IMR-90 (cell line): ENCODE measurements at regions not wholly inside any gene's neighbourhood (a gene's known extent, or its start where the extent isn't known, plus 50 kb on each side); places are given as distances from the start of the nearest gene placed in this dataset.

ENCODE experiments used
- ATAC-seq: fragments of 200-7000 bp; cut with Tn5 transposase; 2 replicates; pipeline ENCODE4 v1.9.1; 2020; ENCODE audit warnings: low read depth, mild to moderate bottlenecking, moderate library complexity
- BruUV-seq: library from RNA; stranded (reverse); fragments of 400-500 nt; replicated peaks from 2 replicates; lab custom pipeline; 2021; lab: Mats Ljungman, UMichigan
- CTCF ChIA-PET: fragments of 300-600 bp; formaldehyde crosslinking; extraction: SDS; loops from one replicate; lab custom pipeline; 2021; ENCODE audit warnings: antibody characterized with exemption; lab: Yijun Ruan, JAX
- POLR2A ChIA-PET: fragments of 300-600 bp; sonication (Branson Sonifier 250); formaldehyde crosslinking; loops from one replicate; lab custom pipeline; 2022; ENCODE audit warnings: antibody characterized with exemption; ENCODE audit not compliant: unreplicated experiment; lab: Charles Lee
- DNase-seq: peaks from one replicate; pipeline ENCODE4 v3.0.0; 2013
- H2AFZ ChIP-seq: replicated peaks from 2 replicates; pipeline ENCODE3; 2013; ENCODE audit warnings: low read length, mild to moderate bottlenecking; ENCODE audit not compliant: poor library complexity
- H2AK5ac ChIP-seq: 2 replicates; pipeline ENCODE4 v1.6.1; 2013; ENCODE audit warnings: low read depth, low read length, inconsistent platforms
- H2AK9ac ChIP-seq: replicated peaks from 2 replicates; pipeline ENCODE3; 2013; ENCODE audit warnings: mild to moderate bottlenecking, low read depth, low read length, moderate library complexity; ENCODE audit not compliant: poor library complexity
- H2BK120ac ChIP-seq: 2 replicates; pipeline ENCODE4 v1.6.1; 2013; ENCODE audit warnings: low read depth, low read length, inconsistent platforms
- H2BK15ac ChIP-seq: 3 replicates; pipeline ENCODE4 v1.6.1; 2013; ENCODE audit warnings: low read depth, low read length, inconsistent platforms
- H2BK20ac ChIP-seq: 2 replicates; pipeline ENCODE4 v1.6.1; 2013; ENCODE audit warnings: low read depth, mild to moderate bottlenecking, inconsistent platforms, low read length, moderate library complexity
- H2BK5ac ChIP-seq: 2 replicates; pipeline ENCODE4 v1.6.1; 2013; ENCODE audit warnings: mild to moderate bottlenecking, low read depth, low read length, inconsistent platforms; ENCODE audit not compliant: poor library complexity, severe bottlenecking
- H3K14ac ChIP-seq: replicated peaks from 2 replicates; pipeline ENCODE4 v1.6.1; 2013; ENCODE audit warnings: low read depth, low read length, inconsistent platforms
- H3K18ac ChIP-seq: 2 replicates; pipeline ENCODE4 v1.6.1; 2013; ENCODE audit warnings: low read depth, low read length, control low read depth
- H3K23ac ChIP-seq: 2 replicates; pipeline ENCODE4 v1.6.1; 2013; ENCODE audit warnings: low read depth, low read length, inconsistent platforms
- H3K27ac ChIP-seq: 2 replicates; pipeline ENCODE4 v1.5.1; 2013; ENCODE audit warnings: mild to moderate bottlenecking, control low read depth, low read length; ENCODE audit not compliant: insufficient read depth
- H3K27me3 ChIP-seq: 2 replicates; pipeline ENCODE4 v1.6.1; 2013; ENCODE audit warnings: low read length; ENCODE audit not compliant: control insufficient read depth, insufficient read depth
- H3K36me3 ChIP-seq: 2 replicates; pipeline ENCODE4 v1.6.1; 2013; ENCODE audit warnings: low read length, mixed read lengths; ENCODE audit not compliant: control insufficient read depth, insufficient read depth
- H3K4ac ChIP-seq: 2 replicates; pipeline ENCODE4 v1.6.1; 2013; ENCODE audit warnings: low read depth, low read length, inconsistent platforms
- H3K4me1 ChIP-seq: 2 replicates; pipeline ENCODE4 v1.6.1; 2013; ENCODE audit warnings: low read length, mixed read lengths; ENCODE audit not compliant: control insufficient read depth, insufficient read depth
- H3K4me2 ChIP-seq: 2 replicates; pipeline ENCODE4 v1.6.1; 2013; ENCODE audit warnings: low read depth, mild to moderate bottlenecking, control low read depth, low read length, moderate library complexity
- H3K4me3 ChIP-seq: 2 replicates; pipeline ENCODE4 v1.5.1; 2013; ENCODE audit warnings: low read depth, mild to moderate bottlenecking, control low read depth, low read length, moderate library complexity; ENCODE audit not compliant: insufficient read depth
- H3K56ac ChIP-seq: 2 replicates; pipeline ENCODE4 v1.6.1; 2013; ENCODE audit warnings: low read length, inconsistent platforms; ENCODE audit not compliant: insufficient read depth; ENCODE audit errors: extremely low read depth
- H3K79me1 ChIP-seq, 2 experiments: 2 replicates each; pipeline ENCODE4 v1.6.1; 2013; ENCODE audit warnings: low read length in 2 of 2, inconsistent platforms in 1 of 2, low read depth in 1 of 2
- H3K9ac ChIP-seq: 2 replicates; pipeline ENCODE4 v1.6.1; 2013; ENCODE audit warnings: low read depth, low read length, control low read depth
- H3K9me1 ChIP-seq: 2 replicates; pipeline ENCODE4 v1.6.1; 2013; ENCODE audit warnings: low read length, inconsistent platforms; ENCODE audit not compliant: insufficient read depth
- H3K9me3 ChIP-seq: 2 replicates; pipeline ENCODE4 v1.6.1; 2013; ENCODE audit warnings: low read length; ENCODE audit not compliant: control insufficient read depth, insufficient read depth
- H4K20me1 ChIP-seq: 2 replicates; pipeline ENCODE4 v1.6.1; 2013; ENCODE audit warnings: low read length, inconsistent platforms; ENCODE audit not compliant: insufficient read depth
- H4K5ac ChIP-seq: 2 replicates; pipeline ENCODE4 v1.6.1; 2013; ENCODE audit warnings: mild to moderate bottlenecking, low read depth, low read length, control low read depth
- H4K8ac ChIP-seq, 2 experiments: 2 replicates each; pipeline ENCODE4 v1.6.1; 2013; ENCODE audit warnings: low read depth in 2 of 2, low read length in 2 of 2, control low read depth in 1 of 2, inconsistent platforms in 1 of 2
- H4K91ac ChIP-seq: 2 replicates; pipeline ENCODE4 v1.6.1; 2013; ENCODE audit warnings: low read depth, low read length, inconsistent platforms; ENCODE audit not compliant: insufficient read depth
- BHLHE40 ChIP-seq: fragments of 150-350 bp; IDR thresholded peaks from 2 replicates; pipeline ENCODE4 v1.6.1; 2016; ENCODE audit warnings: mild to moderate bottlenecking, low read depth, low read length
- CEBPB ChIP-seq: IDR thresholded peaks from 2 replicates; pipeline ENCODE4 v1.6.1; 2012; ENCODE audit warnings: low read depth, low read length, improper control_type of control experiment
- CHD1 ChIP-seq: IDR thresholded peaks from 2 replicates; pipeline ENCODE4 v1.6.1; 2012; ENCODE audit warnings: low read depth, low read length, improper control_type of control experiment
- CTCF ChIP-seq: conservative IDR thresholded peaks from 2 replicates; pipeline ENCODE4 v1.5.1; 2012; ENCODE audit warnings: mild to moderate bottlenecking, low read depth, low read length, improper control_type of control experiment
- FOS ChIP-seq: fragments of 150-350 bp; IDR thresholded peaks from 2 replicates; pipeline ENCODE4 v1.6.1; 2016; ENCODE audit warnings: low read depth, low read length
- MAFK ChIP-seq: IDR thresholded peaks from 2 replicates; pipeline ENCODE4 v1.6.1; 2012; ENCODE audit warnings: low read depth, low read length, improper control_type of control experiment
- MAZ ChIP-seq: IDR thresholded peaks from 2 replicates; pipeline ENCODE4 v1.6.1; 2012; ENCODE audit warnings: low read depth, mild to moderate bottlenecking, low read length, improper control_type of control experiment, moderate library complexity, borderline replicate concordance
- MXI1 ChIP-seq: IDR thresholded peaks from 2 replicates; pipeline ENCODE4 v1.6.1; 2012; ENCODE audit warnings: low read depth, mild to moderate bottlenecking, low read length, moderate library complexity, borderline replicate concordance
- NFE2L2 ChIP-seq: fragments of 150-350 bp; IDR thresholded peaks from 2 replicates; pipeline ENCODE4 v1.6.1; 2016; ENCODE audit warnings: low read depth, mild to moderate bottlenecking, low read length
- POLR2A ChIP-seq: IDR thresholded peaks from 2 replicates; pipeline ENCODE4 v1.6.1; 2012; ENCODE audit warnings: mild to moderate bottlenecking, low read depth, low read length
- RAD21 ChIP-seq: IDR thresholded peaks from 2 replicates; pipeline ENCODE4 v1.6.1; 2012; ENCODE audit warnings: low read length, improper control_type of control experiment
- RCOR1 ChIP-seq: IDR thresholded peaks from 2 replicates; pipeline ENCODE4 v1.6.1; 2012; ENCODE audit warnings: mild to moderate bottlenecking, low read length, improper control_type of control experiment; ENCODE audit not compliant: insufficient replicate concordance
- RFX5 ChIP-seq: IDR thresholded peaks from 2 replicates; pipeline ENCODE4 v1.8.0; 2012; ENCODE audit warnings: low read depth, mild to moderate bottlenecking, low read length, moderate library complexity
- SMC3 ChIP-seq: fragments of 150-350 bp; IDR thresholded peaks from 2 replicates; pipeline ENCODE4 v1.6.1; 2016; ENCODE audit warnings: low read depth, mild to moderate bottlenecking, antibody characterized with exemption, low read length, moderate library complexity
- USF2 ChIP-seq: fragments of 150-350 bp; IDR thresholded peaks from 2 replicates; pipeline ENCODE4 v1.6.1; 2017; ENCODE audit warnings: mild to moderate bottlenecking, antibody characterized with exemption, low read length, low read depth
- WGBS, 2 experiments: methylation state at CpG; one replicate each; pipeline versions ENCODE4 v1.1.5 to v1.1.7; 2013; ENCODE audit warnings: missing lambda C conversion rate in 2 of 2; ENCODE audit not compliant: insufficient read length in 1 of 2; ENCODE audit errors: extremely low coverage in 2 of 2; 5-methylcytosine and 5-hydroxymethylcytosine counted together
- dilution Hi-C: fragments of 300-500 bp; cut with HindIII; formaldehyde crosslinking; loops from one replicate; pipeline ENCODE4 v1.14.3; 2018; ENCODE audit warnings: low sequenced_read_pairs; ENCODE audit not compliant: unreplicated experiment
- in situ Hi-C: fragments of 300-500 bp; cut with MboI; formaldehyde crosslinking; loops from 3 replicates; pipeline ENCODE4 v1.14.3; 2019; ENCODE audit warnings: low sequenced_read_pairs, inconsistent platforms, mixed read lengths
- intact Hi-C: fragments of 100-400 bp; cut with micrococcal nuclease; formaldehyde crosslinking; loops from 2 replicates; pipeline ENCODE4 v1.10.0; 2022
- TF ChIP-seq, protein P1 (sequence below): fragments of 150-350 bp; IDR thresholded peaks from 2 replicates; pipeline ENCODE4 v1.6.1; 2016; ENCODE audit warnings: low read depth, mild to moderate bottlenecking, low read length, moderate library complexity, borderline replicate concordance

DNA sequence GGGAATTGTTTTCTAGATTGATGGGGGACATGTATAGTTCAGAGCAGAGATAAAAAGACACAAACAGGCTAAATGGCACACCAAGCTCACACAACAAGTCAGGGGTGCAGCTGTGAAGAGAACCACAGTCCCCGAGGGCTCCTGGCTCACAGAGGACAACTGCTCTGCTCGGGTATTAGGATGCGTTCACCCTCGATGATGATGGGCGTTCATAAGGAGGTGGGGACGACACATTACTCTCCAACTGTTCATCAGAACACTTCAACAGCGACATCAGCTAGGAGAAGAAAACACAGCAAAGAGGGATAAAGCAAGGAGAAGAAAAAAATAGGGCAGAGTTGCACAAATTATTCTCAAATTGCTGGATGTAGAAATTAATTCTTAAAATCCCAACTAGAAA, 174.8 kb upstream of the RREB1 start:
- Histone ChIP-seq H2BK5ac (no peak overlapping the region), H4K91ac (no peak overlapping the region), H2AK9ac (no peak overlapping the region), H3K14ac (no peak overlapping the region), H2AK5ac (no peak overlapping the region), H3K4me3 (no peak overlapping the region), H3K9me1 (no peaks in the 10 kb centered on the region; the same call in 1 of the 2 replicates), H2AFZ (no peak overlapping the region), H3K23ac (no peak overlapping the region), H4K8ac (no peak overlapping the region), H3K36me3 (no peaks in the 10 kb centered on the region), H3K18ac (no peak overlapping the region), H3K4me1 (no peaks in the 10 kb centered on the region), H3K27me3 (no peaks in the 10 kb centered on the region; the same call in 1 of the 2 replicates), H3K79me1 (no peaks in the 10 kb centered on the region), H3K4me2 (no peak overlapping the region), H2BK15ac (no peak overlapping the region), H2BK20ac (no peak overlapping the region), H2BK120ac (no peak overlapping the region), H3K56ac (no peak overlapping the region), H3K9ac (no peak overlapping the region), H3K27ac (no peak overlapping the region), H4K20me1 (no peaks in the 10 kb centered on the region), H3K9me3 (no peaks in the 10 kb centered on the region), H4K5ac (no peak overlapping the region), H3K4ac (no peak overlapping the region)
- dilution Hi-C loops = no loop called here
- no peak for DNase-seq
- ChIA-PET POLR2A (no interaction called here), CTCF (no interaction called here)
- no peak for TF ChIP-seq CTCF
- TF ChIP-seq RFX5 = no peak
- TF ChIP-seq, protein P1, sequence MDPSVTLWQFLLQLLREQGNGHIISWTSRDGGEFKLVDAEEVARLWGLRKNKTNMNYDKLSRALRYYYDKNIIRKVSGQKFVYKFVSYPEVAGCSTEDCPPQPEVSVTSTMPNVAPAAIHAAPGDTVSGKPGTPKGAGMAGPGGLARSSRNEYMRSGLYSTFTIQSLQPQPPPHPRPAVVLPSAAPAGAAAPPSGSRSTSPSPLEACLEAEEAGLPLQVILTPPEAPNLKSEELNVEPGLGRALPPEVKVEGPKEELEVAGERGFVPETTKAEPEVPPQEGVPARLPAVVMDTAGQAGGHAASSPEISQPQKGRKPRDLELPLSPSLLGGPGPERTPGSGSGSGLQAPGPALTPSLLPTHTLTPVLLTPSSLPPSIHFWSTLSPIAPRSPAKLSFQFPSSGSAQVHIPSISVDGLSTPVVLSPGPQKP = no peak
- no peak for TF ChIP-seq CHD1
- no peak for TF ChIP-seq RCOR1
- no peak for TF ChIP-seq FOS
- TF ChIP-seq NFE2L2 = no peak
- no peak for TF ChIP-seq USF2
- no peak for TF ChIP-seq CEBPB
- TF ChIP-seq MXI1 = no peak
- TF ChIP-seq RAD21 = no peak
- no peak for TF ChIP-seq MAZ
- TF ChIP-seq BHLHE40 = no peak
- no peak for TF ChIP-seq SMC3
- TF ChIP-seq POLR2A = no peak
- TF ChIP-seq MAFK = no peak
- 50% methylated on average over 2 of the region's 7 CpGs; no CpG with 5 or more reads in 1 of the 2 experiments for WGBS, 2 experiments
- intact Hi-C loops = loop anchor here (5.0 kb wide), 1 partner anchor 44 kb away; no protein-coding TSS in a partner anchor
- no peak for ATAC-seq
- BruUV-seq = no TSS peak
- in situ Hi-C loops = no loop called here
